GM21360 (cell line): ENCODE measurements at regions not wholly inside any gene's neighbourhood (a gene's known extent, or its start where the extent isn't known, plus 50 kb on each side); places are given as distances from the start of the nearest gene placed in this dataset.
"Not testable (repeated sequence)": the region's sequence is repeated elsewhere in the genome, so short reads cannot be mapped to it uniquely, and the experiment has no call there.

ENCODE experiments used
- ATAC-seq: cut with Tn5 transposase; IDR thresholded peaks from one replicate; pipeline ENCODE4 v1.9.1; 2021; ENCODE audit warnings: mild to moderate bottlenecking, moderate library complexity; ENCODE audit not compliant: unreplicated experiment

DNA sequence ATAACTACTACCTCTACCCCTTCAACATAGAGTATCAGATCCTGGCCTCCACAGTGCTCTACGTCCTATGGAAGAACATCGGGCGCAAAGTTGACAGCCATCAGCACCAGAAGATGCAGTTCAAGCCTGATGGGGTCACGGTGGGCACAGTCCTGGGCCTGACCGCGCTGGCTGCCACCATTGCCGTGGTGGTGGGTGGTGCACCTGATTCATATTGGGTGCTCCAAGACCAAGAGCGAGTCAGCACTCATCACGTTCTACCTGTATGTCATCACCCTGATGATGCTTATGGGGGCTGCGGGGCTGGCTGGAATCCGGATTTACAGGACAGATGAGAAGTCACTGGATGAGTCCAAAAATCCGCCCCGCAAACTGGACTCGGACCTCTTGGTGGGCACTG, 846.4 kb downstream of the RPIA start:
- not testable (repeated sequence) for ATAC-seq

- not testable (repeated sequence) for ATAC-seq
Measured at GRCh38 chr2:89544110-89544509, 852.6 kb downstream of the RPIA start.

- not testable (repeated sequence) for ATAC-seq
Measured at GRCh38 chr2:89579154-89579553, 887.7 kb downstream of the RPIA start.

DNA sequence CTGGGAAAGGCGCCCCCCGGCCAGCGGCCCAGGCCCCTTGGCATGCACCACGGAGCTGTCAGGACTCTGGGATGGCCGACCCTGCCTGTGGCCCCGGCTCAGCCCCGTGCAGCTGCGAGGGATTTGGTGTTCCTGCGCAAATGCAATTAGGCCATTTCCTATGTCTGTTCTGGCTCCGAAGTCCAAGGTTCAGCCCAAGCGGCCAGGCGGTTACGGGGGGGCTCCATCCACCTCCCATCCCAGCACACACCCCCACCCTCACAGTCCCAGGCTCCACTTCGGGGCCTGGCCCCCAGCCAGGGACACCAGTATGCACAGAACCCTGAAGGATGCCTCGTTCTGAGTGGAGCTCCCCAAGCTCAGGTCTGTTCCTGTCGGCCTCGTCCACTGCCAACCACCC, 891.3 kb downstream of the RPIA start:
- not testable (repeated sequence) for ATAC-seq

- ATAC-seq, result not testable (repeated sequence)
Measured at GRCh38 chr2:89584046-89584445, 892.6 kb downstream of the RPIA start.

GRCh38 chr2:89584868-89585557, 893.5 kb downstream of the RPIA start:
- not testable (repeated sequence) for ATAC-seq

DNA sequence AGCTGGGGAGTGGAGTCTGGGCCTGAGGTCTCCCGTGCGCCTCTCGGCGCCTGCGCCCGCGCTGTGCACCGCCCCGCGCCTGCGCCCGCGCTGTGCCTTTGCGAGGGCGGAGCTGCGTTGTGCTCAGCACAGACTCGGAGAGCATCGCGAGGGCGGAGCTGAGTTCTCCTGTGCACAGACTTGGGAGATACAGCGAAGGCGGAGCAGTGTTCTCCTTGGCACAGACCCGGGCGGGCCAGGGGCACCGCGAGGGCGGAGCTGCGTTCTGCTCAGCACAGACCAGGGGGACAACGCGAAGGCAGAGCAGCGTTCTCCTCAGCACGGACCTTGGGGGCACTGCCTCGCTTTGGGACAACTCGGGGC, 894.1 kb downstream of the RPIA start:
- peak; percentile 100 for ATAC-seq

GRCh38 chr2:89599843-89600242, 908.4 kb downstream of the RPIA start:
- not testable (repeated sequence) for ATAC-seq

DNA sequence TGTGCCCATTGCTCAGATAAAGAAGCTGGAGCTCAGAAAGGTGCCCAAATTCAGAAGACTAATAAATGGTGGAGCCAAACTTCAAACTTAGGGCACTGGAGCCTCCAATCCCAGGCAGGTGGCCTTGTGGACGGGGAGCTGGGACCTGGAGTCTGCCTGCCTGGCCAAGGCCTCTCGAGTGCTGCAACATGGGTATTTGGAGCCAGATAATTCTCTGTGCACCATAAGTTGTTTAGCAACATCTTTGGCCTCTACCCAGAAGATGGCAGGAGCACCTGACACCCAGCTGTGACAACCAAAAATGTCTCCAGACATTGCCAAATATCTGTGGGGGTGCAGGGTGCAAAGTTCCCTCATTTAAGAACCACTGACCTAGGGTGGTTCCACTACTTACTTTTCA, 915.0 kb downstream of the RPIA start:
- not testable (repeated sequence) for ATAC-seq

GRCh38 chr2:89610207-89610926, 918.9 kb downstream of the RPIA start:
- not testable (repeated sequence) for ATAC-seq

- not testable (repeated sequence) for ATAC-seq
Measured at GRCh38 chr2:89610927-89611515, 919.5 kb downstream of the RPIA start.

GRCh38 chr2:89611710-89612109, 920.2 kb downstream of the RPIA start:
- not testable (repeated sequence) for ATAC-seq

DNA sequence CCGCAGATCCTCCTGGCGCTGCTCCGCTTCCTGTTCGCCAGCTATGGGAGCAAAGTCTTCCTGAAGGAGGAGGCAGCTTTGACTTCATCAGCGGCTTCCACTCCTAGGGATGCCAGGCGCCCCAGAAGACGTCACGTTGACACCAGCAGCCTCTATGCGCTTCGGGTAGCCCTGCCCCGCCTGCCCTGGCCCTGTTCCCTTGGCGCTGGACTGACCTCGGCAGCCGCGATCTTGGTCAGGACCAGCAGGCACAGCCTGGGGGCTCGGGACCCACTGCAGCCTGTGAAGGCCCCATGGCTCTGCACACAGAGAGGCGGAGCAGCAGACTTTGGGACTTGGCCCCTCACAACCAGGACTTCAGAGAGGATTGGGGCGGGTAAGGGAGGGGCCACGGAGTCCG, 957.8 kb downstream of the RPIA start:
- not testable (repeated sequence) for ATAC-seq

DNA sequence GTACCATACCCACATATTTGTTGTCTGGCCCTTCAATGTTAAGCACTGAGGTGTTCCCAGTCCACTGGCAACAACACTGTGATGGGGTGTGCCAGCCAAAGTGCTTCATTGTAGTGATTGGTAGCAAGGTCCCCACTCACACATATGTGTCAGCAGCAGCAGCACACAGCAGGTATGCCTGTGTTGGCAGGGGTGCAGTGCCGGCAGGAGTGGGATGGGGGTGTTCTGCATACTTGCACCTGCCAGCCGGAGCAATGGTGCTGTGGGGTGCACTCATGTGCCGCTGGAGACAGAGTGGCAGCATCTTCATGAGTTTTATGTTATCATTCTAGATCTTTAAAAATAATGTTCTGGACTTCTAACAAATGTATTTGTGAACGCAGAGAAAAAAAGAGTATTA, 987.8 kb downstream of the RPIA start:
- ATAC-seq, result not testable (repeated sequence)
